ENCODE measurements at regions not wholly inside any gene's neighbourhood (a gene's known extent, or its start where the extent isn't known, plus 50 kb on each side); places are given as distances from the start of the nearest gene placed in this dataset.

GRCh38 chr6:138609801-138610430, 110.6 kb upstream of the NHSL1 start:
- no peak for DNase-seq (ENCODE audit: low read depth)

GRCh38 chr6:138610816-138611215, 111.5 kb upstream of the NHSL1 start:
- DNase-seq (ENCODE audit: low read depth): no peak

- no peak for DNase-seq (ENCODE audit: low read depth)
Observed at GRCh38 chr6:138614151-138614550, 114.9 kb upstream of the NHSL1 start.

- no peak for DNase-seq (ENCODE audit: low read depth)
Observed at GRCh38 chr6:138618168-138618567, 118.9 kb upstream of the NHSL1 start.

- DNase-seq (ENCODE audit: low read depth): no peak
Observed at GRCh38 chr6:138620630-138621029, 121.3 kb upstream of the NHSL1 start.

GRCh38 chr6:138622967-138623366, 123.7 kb upstream of the NHSL1 start:
- no peak for DNase-seq (ENCODE audit: low read depth)

- no peak for DNase-seq (ENCODE audit: low read depth)
Observed at GRCh38 chr6:138631566-138631965, 132.3 kb upstream of the NHSL1 start.

GRCh38 chr6:138637822-138638221, 135.7 kb upstream of the CCDC28A start:
- no peak for DNase-seq (ENCODE audit: low read depth)

- no peak for DNase-seq (ENCODE audit: low read depth)
Observed at GRCh38 chr6:138638604-138639003, 135.0 kb upstream of the CCDC28A start.

GRCh38 chr6:138640028-138640427, 133.5 kb upstream of the CCDC28A start:
- DNase-seq (ENCODE audit: low read depth): no peak

- DNase-seq (ENCODE audit: low read depth): no peak
Observed at GRCh38 chr6:138643210-138643609, 130.4 kb upstream of the CCDC28A start.

GRCh38 chr6:138645976-138646640, 127.5 kb upstream of the CCDC28A start:
- DNase-seq (ENCODE audit: low read depth): no peak

- peak; percentile 59 for DNase-seq (ENCODE audit: low read depth)
Observed at GRCh38 chr6:138647006-138647405, 126.6 kb upstream of the CCDC28A start.

- DNase-seq (ENCODE audit: low read depth): no peak
Observed at GRCh38 chr6:138648127-138648526, 125.4 kb upstream of the CCDC28A start.

- DNase-seq (ENCODE audit: low read depth): no peak
Observed at GRCh38 chr6:138651491-138651890, 122.1 kb upstream of the CCDC28A start.

- DNase-seq (ENCODE audit: low read depth): no peak
Observed at GRCh38 chr6:138652824-138653223, 120.7 kb upstream of the CCDC28A start.

GRCh38 chr6:138653435-138653834, 120.1 kb upstream of the CCDC28A start:
- DNase-seq (ENCODE audit: low read depth): no peak

GRCh38 chr6:138654715-138655634, 118.6 kb upstream of the CCDC28A start:
- no peak for DNase-seq (ENCODE audit: low read depth)

GRCh38 chr6:138655828-138656227, 117.7 kb upstream of the CCDC28A start:
- DNase-seq (ENCODE audit: low read depth): no peak

GRCh38 chr6:138656364-138657064, 117.1 kb upstream of the CCDC28A start:
- DNase-seq (ENCODE audit: low read depth): no peak

GRCh38 chr6:138657065-138657425, 116.5 kb upstream of the CCDC28A start:
- DNase-seq (ENCODE audit: low read depth): no peak

GRCh38 chr6:138659998-138660397, 113.6 kb upstream of the CCDC28A start:
- no peak for DNase-seq (ENCODE audit: low read depth)
